ENCODE measurements at regions not wholly inside any gene's neighbourhood (a gene's known extent, or its start where the extent isn't known, plus 50 kb on each side); places are given as distances from the start of the nearest gene placed in this dataset.

GRCh38 chr2:111653103-111653624 is 230.8 kb downstream of the ANAPC1 start:
- no peaks in the 10 kb centered on the region for H3K9me2 ChIP-seq (replicated peaks; ENCODE audit: low read depth, low read length)
- TF ChIP-seq EZH2phosphoT487 (IDR thresholded peaks at IDR 0.05; ENCODE audit: borderline replicate concordance), result no peak
- peak; percentile 38 for TF ChIP-seq CTCF (conservative IDR thresholded peaks at IDR 0.05; ENCODE audit: low read length)
- H3K4me1 ChIP-seq (ENCODE audit: insufficient read depth, low read length, poor library complexity, severe bottlenecking), result no peaks in the 10 kb centered on the region
- H3K9me3 ChIP-seq (ENCODE audit: insufficient read depth, low read depth, low read length), result no peaks in the 10 kb centered on the region
- H3F3A ChIP-seq (ENCODE audit: low read depth), result no peaks in the 10 kb centered on the region
- H3K36me3 ChIP-seq (ENCODE audit: insufficient read depth, low read length), result no peaks in the 10 kb centered on the region
- H3K4me3 ChIP-seq (ENCODE audit: low read length, poor library complexity, severe bottlenecking), result no peak overlapping the region
- H3K4me2 ChIP-seq (ENCODE audit: low read depth, low read length, poor library complexity, severe bottlenecking), result no peak overlapping the region
- H2AFZ ChIP-seq (ENCODE audit: low read length), result no peak overlapping the region
- no peak overlapping the region for H3K9ac ChIP-seq (ENCODE audit: low read depth, low read length, poor library complexity, severe bottlenecking)
- no peaks in the 10 kb centered on the region for H3K27me3 ChIP-seq (ENCODE audit: insufficient read depth, low read length, poor library complexity, severe bottlenecking)
- H3K79me2 ChIP-seq (ENCODE audit: insufficient read depth, low read length), result no peaks in the 10 kb centered on the region
- H4K20me1 ChIP-seq (ENCODE audit: insufficient read depth, low read length, poor library complexity, severe bottlenecking), result no peaks in the 10 kb centered on the region

DNA sequence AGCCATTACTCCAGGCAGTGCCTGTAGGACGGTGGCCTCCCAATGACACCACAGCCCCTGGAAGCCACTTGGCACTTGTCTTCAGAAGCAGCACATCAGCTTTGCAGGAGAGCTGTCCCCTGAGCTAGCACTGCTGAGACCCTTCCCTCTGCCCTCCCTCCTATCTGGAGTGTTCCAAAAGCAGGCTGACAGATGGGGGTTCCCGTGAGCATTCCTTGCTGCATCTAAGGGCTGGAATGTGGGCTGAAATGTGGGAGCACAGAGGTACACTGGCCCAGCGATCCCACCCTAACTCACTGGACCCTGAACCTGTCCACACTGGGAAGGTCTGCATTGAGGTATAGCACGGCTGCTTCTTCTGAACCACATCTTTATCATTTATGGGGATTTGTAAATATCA is 230.1 kb downstream of the ANAPC1 start:
- no peaks in the 10 kb centered on the region for H3K9me3 ChIP-seq (ENCODE audit: insufficient read depth, low read depth, low read length)
- H3K4me3 ChIP-seq (ENCODE audit: low read length, poor library complexity, severe bottlenecking), result no peak overlapping the region
- H4K20me1 ChIP-seq (ENCODE audit: insufficient read depth, low read length, poor library complexity, severe bottlenecking), result no peaks in the 10 kb centered on the region
- no peak overlapping the region for H2AFZ ChIP-seq (ENCODE audit: low read length)
- H3K4me1 ChIP-seq (ENCODE audit: insufficient read depth, low read length, poor library complexity, severe bottlenecking), result no peaks in the 10 kb centered on the region
- H3K36me3 ChIP-seq (ENCODE audit: insufficient read depth, low read length), result no peaks in the 10 kb centered on the region
- H3K27me3 ChIP-seq (ENCODE audit: insufficient read depth, low read length, poor library complexity, severe bottlenecking), result no peaks in the 10 kb centered on the region
- H3K9me2 ChIP-seq (replicated peaks; ENCODE audit: low read depth, low read length), result no peaks in the 10 kb centered on the region
- H3F3A ChIP-seq (ENCODE audit: low read depth), result no peaks in the 10 kb centered on the region
- H3K9ac ChIP-seq (ENCODE audit: low read depth, low read length, poor library complexity, severe bottlenecking), result no peak overlapping the region
- H3K4me2 ChIP-seq (ENCODE audit: low read depth, low read length, poor library complexity, severe bottlenecking), result no peak overlapping the region
- no peaks in the 10 kb centered on the region for H3K79me2 ChIP-seq (ENCODE audit: insufficient read depth, low read length)
- TF ChIP-seq CTCF (conservative IDR thresholded peaks at IDR 0.05; ENCODE audit: low read length) (no peak), EZH2phosphoT487 (IDR thresholded peaks at IDR 0.05; ENCODE audit: borderline replicate concordance) (no peak)

- no peak overlapping the region for H3K9ac ChIP-seq (ENCODE audit: low read depth, low read length, poor library complexity, severe bottlenecking)
- H3K79me2 ChIP-seq (ENCODE audit: insufficient read depth, low read length), result no peaks in the 10 kb centered on the region
- H3K4me1 ChIP-seq (ENCODE audit: insufficient read depth, low read length, poor library complexity, severe bottlenecking), result no peaks in the 10 kb centered on the region
- H3K36me3 ChIP-seq (ENCODE audit: insufficient read depth, low read length), result no peaks in the 10 kb centered on the region
- H3K4me3 ChIP-seq (ENCODE audit: low read length, poor library complexity, severe bottlenecking), result no peak overlapping the region
- no peaks in the 10 kb centered on the region for H4K20me1 ChIP-seq (ENCODE audit: insufficient read depth, low read length, poor library complexity, severe bottlenecking)
- H2AFZ ChIP-seq (ENCODE audit: low read length), result no peak overlapping the region
- TF ChIP-seq EZH2phosphoT487 (IDR thresholded peaks at IDR 0.05; ENCODE audit: borderline replicate concordance) (no peak), CTCF (conservative IDR thresholded peaks at IDR 0.05; ENCODE audit: low read length) (no peak)
- no peaks in the 10 kb centered on the region for H3F3A ChIP-seq (ENCODE audit: low read depth)
- H3K9me2 ChIP-seq (replicated peaks; ENCODE audit: low read depth, low read length), result no peaks in the 10 kb centered on the region
- no peaks in the 10 kb centered on the region for H3K9me3 ChIP-seq (ENCODE audit: insufficient read depth, low read depth, low read length)
- H3K4me2 ChIP-seq (ENCODE audit: low read depth, low read length, poor library complexity, severe bottlenecking), result no peak overlapping the region
- no peaks in the 10 kb centered on the region for H3K27me3 ChIP-seq (ENCODE audit: insufficient read depth, low read length, poor library complexity, severe bottlenecking)
Measured at GRCh38 chr2:111654829-111655228, 229.2 kb downstream of the ANAPC1 start.
